ENCODE measurements at regions not wholly inside any gene's neighbourhood (a gene's known extent, or its start where the extent isn't known, plus 50 kb on each side); places are given as distances from the start of the nearest gene placed in this dataset.
"Not testable (repeated sequence)": the region's sequence is repeated elsewhere in the genome, so short reads cannot be mapped to it uniquely, and the experiment has no call there.

GRCh38 chr18:8882632-8883408 is 177.5 kb downstream of the MTCL1 start:
- peak in 1 of 2 donors; percentile 4 for DNase-seq

- no peak for DNase-seq
These were observed 178.0 kb downstream of the MTCL1 start for GRCh38 chr18:8883409-8883668.

DNA sequence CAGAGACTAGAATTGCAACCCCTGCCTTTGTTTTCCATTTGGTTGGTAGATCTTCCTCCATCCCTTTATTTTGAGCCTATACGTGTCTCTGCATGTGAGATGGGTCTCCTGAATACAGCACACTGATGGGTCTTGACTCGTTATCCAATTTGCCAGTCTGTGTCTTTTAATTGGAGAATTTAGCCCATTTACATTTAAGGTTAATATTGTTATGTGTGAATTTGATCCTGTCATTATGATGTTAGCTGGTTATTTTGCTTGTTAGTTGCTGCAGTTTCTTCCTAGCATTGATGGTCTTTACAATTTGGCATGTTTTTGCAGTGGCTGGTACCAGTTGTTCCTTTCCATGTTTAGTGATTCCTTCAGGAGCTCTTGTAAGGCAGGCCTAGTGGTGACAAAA is 182.5 kb downstream of the MTCL1 start:
- not testable (repeated sequence) for DNase-seq

GRCh38 chr18:8889489-8889888 is 184.1 kb downstream of the MTCL1 start:
- no peak for DNase-seq

GRCh38 chr18:8890503-8890902 is 185.1 kb downstream of the MTCL1 start:
- not testable (repeated sequence) for DNase-seq

DNA sequence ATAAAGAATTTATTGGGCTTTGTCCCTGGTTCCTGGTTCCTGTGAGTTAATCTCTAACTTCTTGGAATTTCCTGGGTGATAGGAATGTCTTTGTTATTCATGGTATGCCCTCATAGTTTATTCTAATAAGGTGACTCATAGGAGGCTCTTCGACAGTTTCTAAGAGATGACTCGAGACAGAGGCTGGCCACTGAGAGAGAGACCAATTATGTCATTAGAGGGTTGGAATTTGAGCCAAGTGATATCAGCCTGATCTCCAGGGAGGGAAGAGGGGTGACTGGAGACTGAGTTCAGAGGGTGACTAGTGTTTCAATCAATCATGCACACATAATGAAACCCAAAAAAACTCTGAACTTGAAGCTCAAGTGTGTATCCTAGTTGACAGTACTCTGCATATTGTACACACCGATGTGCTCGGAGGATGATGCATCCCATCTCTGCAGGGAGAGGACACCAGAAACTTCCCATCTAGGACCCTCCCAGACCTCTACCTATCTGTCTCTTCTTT is 185.7 kb downstream of the MTCL1 start:
- DNase-seq: peak; percentile 38 to 67

DNA sequence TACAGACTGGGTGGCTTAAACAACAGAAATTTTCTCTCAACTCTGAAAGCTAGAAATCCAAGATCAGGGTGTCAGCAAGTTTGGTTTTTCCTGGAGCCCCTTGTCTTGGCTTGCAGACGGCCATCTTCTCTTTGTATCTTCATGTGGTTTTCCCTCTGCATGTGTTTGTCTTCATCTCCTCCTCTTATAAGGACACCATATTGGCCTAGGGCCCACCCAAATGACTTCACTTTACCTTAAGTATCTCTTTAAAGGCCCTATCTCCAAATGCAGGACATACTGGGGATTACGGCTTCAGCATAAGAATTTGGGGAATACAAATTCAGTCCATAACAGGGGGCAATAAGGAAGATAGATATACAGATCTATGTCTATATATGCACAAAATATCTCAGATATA is 187.9 kb downstream of the MTCL1 start:
- no peak for DNase-seq

GRCh38 chr18:8893628-8894231 is 188.4 kb downstream of the MTCL1 start:
- no peak for DNase-seq

DNA sequence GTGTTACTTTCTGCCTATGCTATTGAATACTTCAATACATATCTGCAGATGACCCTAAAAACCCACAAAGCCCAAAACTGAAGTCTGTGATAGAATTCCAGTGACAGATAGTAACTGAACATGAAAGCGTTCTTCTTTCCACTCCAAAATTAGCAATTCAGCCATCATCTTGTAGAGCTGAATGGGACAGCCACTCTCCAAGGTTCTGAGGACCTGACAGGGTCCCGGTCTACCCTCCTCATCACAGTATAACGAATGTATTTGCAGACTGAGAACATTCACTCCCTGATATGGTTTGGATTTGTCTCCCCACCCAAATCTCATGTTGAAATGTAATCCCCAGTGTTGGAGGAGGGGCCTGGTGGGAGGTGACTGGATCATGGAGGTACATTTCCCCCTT is 189.5 kb downstream of the MTCL1 start:
- DNase-seq: no peak

- DNase-seq: no peak
These were observed 190.0 kb downstream of the MTCL1 start for GRCh38 chr18:8895341-8895740.

DNA sequence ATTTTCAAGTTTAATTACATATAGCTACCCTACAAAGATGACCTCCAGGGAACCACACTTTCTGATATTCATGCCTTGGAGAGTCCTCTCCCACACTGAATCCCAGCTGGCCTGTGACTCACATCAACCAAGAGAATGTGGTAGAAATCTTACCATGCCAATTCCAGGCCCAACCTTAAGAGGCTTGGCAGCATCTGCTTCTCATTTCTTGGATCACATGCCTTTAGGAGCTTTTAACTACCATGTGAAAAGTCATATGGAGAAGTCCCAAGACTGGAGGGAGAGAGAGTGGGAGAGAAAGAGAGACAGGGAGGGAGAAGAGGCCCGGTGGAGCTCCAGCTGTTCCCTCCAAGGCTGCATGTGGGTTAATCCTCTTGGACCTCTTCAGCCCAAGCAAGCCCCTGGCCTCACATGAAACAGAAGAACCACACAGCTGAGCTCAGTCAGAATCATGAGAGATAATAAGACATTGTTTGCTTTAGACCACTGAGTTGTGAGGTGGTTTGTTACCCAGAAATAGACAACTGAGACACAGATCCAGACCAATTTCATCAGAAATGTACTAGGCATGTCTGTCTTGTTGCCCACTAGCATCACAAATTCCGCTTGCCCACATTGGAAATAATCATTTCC is 190.7 kb downstream of the MTCL1 start:
- no peak for DNase-seq

DNA sequence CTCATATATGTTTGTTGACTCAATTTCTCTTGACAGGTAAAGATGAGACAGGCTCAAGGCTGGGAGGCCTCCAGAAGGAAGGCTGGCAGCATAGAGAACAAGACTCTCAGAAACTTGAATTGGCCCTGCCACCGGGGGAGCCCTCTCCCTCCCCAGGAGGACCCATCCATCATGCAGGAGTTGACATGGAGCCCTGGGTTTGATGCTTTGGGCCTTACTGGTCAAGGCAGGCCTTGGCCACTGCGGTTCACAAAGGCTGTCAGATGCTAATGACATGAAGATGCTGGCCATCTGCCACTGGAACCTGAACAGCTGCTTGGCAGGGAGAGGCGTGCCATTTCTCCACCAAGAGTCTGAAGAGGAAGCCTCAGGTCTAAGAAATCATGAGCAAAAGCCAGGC is 193.6 kb downstream of the MTCL1 start:
- DNase-seq: no peak

DNA sequence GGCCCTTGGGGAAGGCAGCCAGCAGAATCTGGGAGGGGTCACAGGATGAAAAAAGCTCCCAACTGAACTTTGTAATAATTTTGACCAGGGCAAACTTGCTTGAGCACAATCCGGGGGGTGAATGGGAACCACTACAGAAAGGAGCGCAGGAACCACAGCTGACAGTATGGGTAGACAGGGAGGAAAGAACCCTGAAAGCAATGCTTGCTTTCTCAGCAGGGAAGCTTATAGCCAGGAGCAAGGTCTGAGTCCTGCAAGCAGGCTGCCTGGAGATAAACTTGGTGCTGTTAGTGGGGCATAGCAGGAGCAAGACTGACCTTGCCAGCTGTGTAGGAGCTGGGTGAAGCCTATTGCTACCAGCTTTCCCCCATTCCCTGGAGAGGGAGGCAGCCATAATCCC is 195.2 kb downstream of the MTCL1 start:
- no peak for DNase-seq

DNA sequence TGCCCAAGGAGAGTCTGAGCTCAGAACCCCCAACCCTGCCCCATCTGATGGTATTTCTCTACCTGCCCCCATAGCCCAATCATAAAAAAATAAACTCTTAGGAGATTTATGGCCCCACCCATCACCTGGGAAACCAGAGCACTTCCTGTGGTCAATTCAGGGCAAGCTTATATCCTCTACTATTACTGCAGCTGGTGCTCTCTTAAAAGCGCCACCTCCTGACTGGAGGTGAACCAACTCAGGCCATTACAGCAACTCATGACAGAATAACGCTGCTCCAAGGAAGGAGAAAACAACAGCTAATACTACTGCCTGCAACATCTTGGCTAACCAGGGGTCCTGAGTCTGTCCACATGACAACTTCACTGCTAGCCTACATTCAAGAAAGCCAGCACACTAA is 195.7 kb downstream of the MTCL1 start:
- DNase-seq: no peak

DNA sequence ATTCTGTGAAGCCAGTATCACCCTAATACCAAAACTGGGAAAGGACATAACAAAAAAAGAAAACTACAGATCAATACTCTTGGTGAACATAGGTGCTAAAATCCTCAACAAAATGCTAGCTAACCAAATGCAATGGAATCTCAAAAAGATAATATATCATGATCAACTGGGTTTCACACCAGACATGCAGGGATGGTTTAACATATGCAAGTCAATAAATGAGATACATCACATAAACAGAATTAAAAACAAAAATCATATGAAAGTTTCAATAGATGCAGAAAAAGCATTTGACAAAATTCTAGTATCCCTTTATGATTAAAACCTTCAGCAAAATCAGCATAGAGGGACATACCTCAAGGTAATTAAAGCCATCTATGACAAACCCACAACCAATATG is 198.2 kb upstream of the NDUFV2 start:
- DNase-seq: no peak

GRCh38 chr18:8908792-8909510 is 193.5 kb upstream of the NDUFV2 start:
- no peak for DNase-seq

DNA sequence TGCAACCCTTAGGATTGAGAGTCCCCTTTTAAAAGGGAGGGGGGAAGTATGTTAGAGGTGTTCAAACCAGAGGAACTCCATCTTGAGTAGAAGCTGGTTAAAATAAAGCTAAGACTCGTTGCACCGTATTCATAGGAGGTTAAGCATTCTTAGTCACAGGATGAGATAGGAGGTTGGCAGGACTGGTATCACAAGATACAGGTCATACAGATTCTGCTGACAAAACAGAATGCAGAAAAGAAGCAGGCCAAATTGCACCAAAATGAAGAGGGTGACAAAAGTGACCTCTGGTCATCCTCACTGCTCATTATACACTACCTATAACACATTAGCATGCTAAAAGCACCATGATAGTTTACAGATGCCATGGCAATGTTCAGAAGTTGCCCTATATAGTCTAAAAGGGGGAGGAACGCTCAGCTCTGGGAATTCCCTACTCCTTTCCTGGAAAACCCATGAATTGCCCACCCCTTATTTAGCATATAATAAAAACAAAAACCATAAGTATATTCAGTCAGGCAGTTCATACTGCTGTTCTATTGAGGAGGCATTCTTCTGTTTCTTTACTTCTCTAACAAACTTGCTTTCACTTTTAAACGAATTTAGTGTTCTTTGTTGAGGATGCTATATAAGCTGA is 192.2 kb upstream of the NDUFV2 start:
- no peak for DNase-seq

- no peak for DNase-seq
These were observed 191.7 kb upstream of the NDUFV2 start for GRCh38 chr18:8910843-8911242.

- DNase-seq: no peak
These were observed 190.8 kb upstream of the NDUFV2 start for GRCh38 chr18:8911408-8912340.

GRCh38 chr18:8912348-8913326 is 189.9 kb upstream of the NDUFV2 start:
- DNase-seq: no peak
